ENCODE measurements at regions not wholly inside any gene's neighbourhood (a gene's known extent, or its start where the extent isn't known, plus 50 kb on each side); places are given as distances from the start of the nearest gene placed in this dataset.

GRCh38 chr4:123250843-123251242 is 145.8 kb upstream of the SPRY1 start:
- CTCF ChIA-PET = interaction anchor here (1.1 kb wide), 1 partner anchor 9 kb away, joined by 3 read pairs; no protein-coding TSS in a partner anchor
- DNase-seq (ENCODE audit: extremely low spot score) = no peak
- POLR2A ChIA-PET = no interaction called here
- TF ChIP-seq, protein P1, sequence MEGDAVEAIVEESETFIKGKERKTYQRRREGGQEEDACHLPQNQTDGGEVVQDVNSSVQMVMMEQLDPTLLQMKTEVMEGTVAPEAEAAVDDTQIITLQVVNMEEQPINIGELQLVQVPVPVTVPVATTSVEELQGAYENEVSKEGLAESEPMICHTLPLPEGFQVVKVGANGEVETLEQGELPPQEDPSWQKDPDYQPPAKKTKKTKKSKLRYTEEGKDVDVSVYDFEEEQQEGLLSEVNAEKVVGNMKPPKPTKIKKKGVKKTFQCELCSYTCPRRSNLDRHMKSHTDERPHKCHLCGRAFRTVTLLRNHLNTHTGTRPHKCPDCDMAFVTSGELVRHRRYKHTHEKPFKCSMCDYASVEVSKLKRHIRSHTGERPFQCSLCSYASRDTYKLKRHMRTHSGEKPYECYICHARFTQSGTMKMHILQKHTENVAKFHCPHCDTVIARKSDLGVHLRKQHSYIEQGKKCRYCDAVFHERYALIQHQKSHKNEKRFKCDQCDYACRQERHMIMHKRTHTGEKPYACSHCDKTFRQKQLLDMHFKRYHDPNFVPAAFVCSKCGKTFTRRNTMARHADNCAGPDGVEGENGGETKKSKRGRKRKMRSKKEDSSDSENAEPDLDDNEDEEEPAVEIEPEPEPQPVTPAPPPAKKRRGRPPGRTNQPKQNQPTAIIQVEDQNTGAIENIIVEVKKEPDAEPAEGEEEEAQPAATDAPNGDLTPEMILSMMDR (IDR thresholded peaks at IDR 0.05; ENCODE audit: control extremely low read depth, extremely low read depth, low read depth, missing control alignments) = no peak

- TF ChIP-seq, protein P1 (IDR thresholded peaks at IDR 0.05; ENCODE audit: control extremely low read depth, extremely low read depth, low read depth, missing control alignments) = no peak
- no peak for DNase-seq (ENCODE audit: extremely low spot score)
- POLR2A ChIA-PET = no interaction called here
- CTCF ChIA-PET = no interaction called here
These were observed 140.6 kb upstream of the SPRY1 start for GRCh38 chr4:123255971-123256370.

DNA sequence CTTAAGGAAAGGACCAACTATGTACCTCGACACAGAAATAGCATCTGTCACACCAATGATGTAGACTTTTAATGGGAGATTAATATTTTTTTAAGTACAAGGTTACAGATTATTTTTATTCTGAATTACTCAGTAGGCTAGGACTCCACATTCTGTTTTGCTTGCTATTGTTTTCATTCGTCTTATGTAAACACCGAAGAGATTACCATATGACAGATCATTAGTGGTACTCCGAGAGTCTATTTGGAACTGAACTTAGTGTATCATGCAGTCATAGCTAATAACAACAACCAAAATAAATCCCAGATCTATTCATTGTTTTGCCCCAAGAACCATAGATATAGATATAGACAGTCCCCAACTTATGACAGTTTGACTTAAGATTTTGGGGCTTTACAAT is 139.7 kb upstream of the SPRY1 start:
- no peak for DNase-seq (ENCODE audit: extremely low spot score)
- POLR2A ChIA-PET = no interaction called here
- TF ChIP-seq, protein P1 (IDR thresholded peaks at IDR 0.05; ENCODE audit: control extremely low read depth, extremely low read depth, low read depth, missing control alignments) = no peak
- CTCF ChIA-PET = no interaction called here

- DNase-seq (ENCODE audit: extremely low spot score) = no peak
- POLR2A ChIA-PET = no interaction called here
- CTCF ChIA-PET = no interaction called here
- TF ChIP-seq, protein P1 (IDR thresholded peaks at IDR 0.05; ENCODE audit: control extremely low read depth, extremely low read depth, low read depth, missing control alignments) = no peak
These were observed 139.0 kb upstream of the SPRY1 start for GRCh38 chr4:123257591-123257990.

DNA sequence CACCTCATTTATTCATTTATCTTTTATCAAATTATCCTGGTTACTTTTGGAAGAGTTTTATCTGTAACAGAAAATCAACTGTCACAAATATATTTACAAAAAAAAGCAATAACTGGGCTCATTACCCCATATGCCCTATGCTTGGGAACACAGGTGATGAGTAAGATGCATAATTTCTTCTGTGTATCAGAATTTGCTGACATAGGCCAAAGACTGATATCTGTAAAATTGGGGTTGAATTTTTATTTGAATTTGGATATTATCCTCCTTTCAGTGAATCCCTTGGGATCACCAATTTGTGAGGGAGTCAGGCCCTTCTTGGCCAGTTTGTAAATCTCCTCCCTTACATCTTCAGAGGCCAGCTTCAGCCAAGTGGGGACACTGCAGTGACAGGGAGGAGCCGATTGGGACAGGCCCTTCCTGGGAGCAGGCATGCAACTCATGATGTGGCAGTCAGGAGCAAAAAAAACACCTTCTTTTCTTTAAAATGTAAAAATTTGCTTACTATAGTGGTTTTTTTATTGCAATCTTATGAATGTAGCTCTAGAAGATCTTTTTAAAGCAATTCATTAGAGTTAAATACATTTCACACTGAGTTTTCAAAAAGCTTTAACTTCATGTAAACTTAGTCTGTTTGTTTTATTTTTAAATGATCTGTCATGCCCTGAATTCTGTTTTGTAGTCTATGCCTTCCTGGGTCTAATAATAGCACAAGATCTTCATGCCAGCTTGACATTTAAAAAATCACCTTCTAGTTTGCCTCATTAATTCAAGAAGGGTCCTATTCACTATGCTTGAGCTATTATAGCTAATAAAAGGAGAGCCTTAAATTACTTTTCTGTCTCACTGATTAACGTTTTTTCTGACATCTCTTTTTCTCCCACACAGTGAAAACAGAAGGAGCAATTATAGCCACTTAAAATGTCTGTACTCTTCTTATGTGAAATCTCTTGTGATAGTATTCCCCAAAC is 136.6 kb upstream of the SPRY1 start:
- DNase-seq (ENCODE audit: extremely low spot score) = no peak
- POLR2A ChIA-PET = no interaction called here
- CTCF ChIA-PET = interaction anchor here (1.1 to 1.6 kb wide), 4 partner anchors 9 to 21 kb away, joined by 3 to 6 read pairs (median 4); no protein-coding TSS in a partner anchor
- TF ChIP-seq, protein P1 (IDR thresholded peaks at IDR 0.05; ENCODE audit: control extremely low read depth, extremely low read depth, low read depth, missing control alignments) = no peak

DNA sequence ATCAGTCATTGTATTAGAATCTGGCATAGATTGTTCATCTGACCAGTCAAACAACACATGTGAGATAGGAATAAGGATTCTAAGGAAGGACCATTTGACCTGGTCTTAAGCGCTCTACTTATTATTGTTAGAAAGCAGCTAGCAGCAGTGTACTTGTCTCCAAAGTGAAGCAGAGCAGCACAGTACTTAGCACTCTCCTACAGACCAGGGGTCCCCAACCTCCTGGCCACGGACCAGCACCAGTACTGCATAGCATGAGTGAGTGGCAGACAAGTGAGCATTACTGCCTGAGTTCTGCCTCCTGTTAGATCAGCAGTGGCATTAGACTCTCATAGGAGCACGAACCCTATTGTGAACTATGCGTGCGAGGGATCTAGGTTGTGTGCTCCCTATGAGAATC is 135.9 kb upstream of the SPRY1 start:
- no peak for DNase-seq (ENCODE audit: extremely low spot score)
- ChIA-PET POLR2A (no interaction called here), CTCF (interaction anchor here (1.1 to 1.2 kb wide), 2 partner anchors 10 to 21 kb away, joined by 3 read pairs; no protein-coding TSS in a partner anchor)
- TF ChIP-seq, protein P1 (IDR thresholded peaks at IDR 0.05; ENCODE audit: control extremely low read depth, extremely low read depth, low read depth, missing control alignments) = no peak

All from GM10248 (cell line).